T-helper 17 cell (primary cell): ENCODE measurements at regions not wholly inside any gene's neighbourhood (a gene's known extent, or its start where the extent isn't known, plus 50 kb on each side); places are given as distances from the start of the nearest gene placed in this dataset.
"Not testable (repeated sequence)": the region's sequence is repeated elsewhere in the genome, so short reads cannot be mapped to it uniquely, and the experiment has no call there.

ENCODE experiments used
- ATAC-seq: fragments of 150-1000 bp; cut with Tn5 transposase; 2 replicates; pipeline ENCODE4 v1.10.0; 2021; ENCODE audit warnings: mild to moderate bottlenecking, moderate library complexity
- DNase-seq, 3 donors: peaks; one replicate each; pipeline versions ENCODE4 v3.0.0 to v3.0.0-alpha.2; 2020 to 2021
- H3K9me3 ChIP-seq: one replicate; pipeline ENCODE4 v1.7.0; 2013; ENCODE audit warnings: low read length, mild to moderate bottlenecking; ENCODE audit not compliant: control insufficient read depth, poor library complexity, severe bottlenecking
- H3K27ac Mint-ChIP-seq: one replicate; pipeline ENCODE4 v1.8.0; 2022; ENCODE audit warnings: mild to moderate bottlenecking, moderate library complexity, mixed read lengths
- H3K27me3 Mint-ChIP-seq: one replicate; pipeline ENCODE4 v1.8.0; 2022; ENCODE audit warnings: mixed read lengths
- H3K36me3 Mint-ChIP-seq: one replicate; pipeline ENCODE4 v1.8.0; 2022; ENCODE audit warnings: low read depth, mixed read lengths
- H3K4me1 Mint-ChIP-seq: one replicate; pipeline ENCODE4 v1.8.0; 2022; ENCODE audit warnings: mild to moderate bottlenecking, mixed read lengths
- H3K4me3 Mint-ChIP-seq: one replicate; pipeline ENCODE4 v1.8.0; 2022; ENCODE audit warnings: mild to moderate bottlenecking, moderate library complexity, mixed read lengths

DNA sequence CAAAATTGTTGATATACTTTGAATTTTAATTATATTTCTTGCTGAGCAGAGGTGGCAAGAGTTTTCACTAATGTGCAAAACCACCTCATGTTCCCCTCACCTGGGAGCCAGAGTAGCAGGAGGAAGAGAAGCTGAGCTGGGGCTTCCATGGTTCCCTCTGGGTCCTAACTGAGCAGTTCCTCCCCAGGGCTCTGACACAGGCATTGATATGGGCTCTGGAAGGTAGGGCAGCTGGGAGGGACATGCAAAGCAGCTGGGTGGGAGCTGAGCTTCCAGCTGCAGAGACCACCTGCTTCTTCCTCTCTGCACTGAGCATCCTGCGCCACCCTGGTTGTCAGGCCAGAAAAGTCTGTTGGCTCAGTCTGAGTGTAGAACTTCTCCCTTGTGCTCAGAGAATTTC lies 336.1 kb downstream of the RPIA start:
- not testable (repeated sequence) for ATAC-seq, H3K27ac Mint-ChIP-seq, H3K36me3 Mint-ChIP-seq, H3K9me3 ChIP-seq, H3K4me3 Mint-ChIP-seq, H3K4me1 Mint-ChIP-seq, DNase-seq
- peaks cover 24% of the 10 kb centered on the region for H3K27me3 Mint-ChIP-seq

- DNase-seq, H3K27ac Mint-ChIP-seq, ATAC-seq, H3K4me3 Mint-ChIP-seq, H3K9me3 ChIP-seq, H3K36me3 Mint-ChIP-seq, H3K4me1 Mint-ChIP-seq: not testable (repeated sequence)
- peaks cover 24% of the 10 kb centered on the region for H3K27me3 Mint-ChIP-seq
Measured at GRCh38 chr2:89029257-89029656, 337.8 kb downstream of the RPIA start.

GRCh38 chr2:89048138-89049066 lies 356.9 kb downstream of the RPIA start:
- ATAC-seq, H3K4me3 Mint-ChIP-seq, H3K4me1 Mint-ChIP-seq, DNase-seq, H3K9me3 ChIP-seq, H3K36me3 Mint-ChIP-seq, H3K27ac Mint-ChIP-seq, H3K27me3 Mint-ChIP-seq: not testable (repeated sequence)

- DNase-seq, H3K27me3 Mint-ChIP-seq, H3K4me1 Mint-ChIP-seq, ATAC-seq, H3K9me3 ChIP-seq, H3K4me3 Mint-ChIP-seq, H3K27ac Mint-ChIP-seq, H3K36me3 Mint-ChIP-seq: not testable (repeated sequence)
Measured at GRCh38 chr2:89058616-89059015, 367.1 kb downstream of the RPIA start.

GRCh38 chr2:89061174-89061573 lies 369.7 kb downstream of the RPIA start:
- not testable (repeated sequence) for DNase-seq, ATAC-seq, H3K27ac Mint-ChIP-seq, H3K27me3 Mint-ChIP-seq, H3K4me1 Mint-ChIP-seq, H3K4me3 Mint-ChIP-seq, H3K9me3 ChIP-seq, H3K36me3 Mint-ChIP-seq

GRCh38 chr2:89076771-89077170 lies 385.3 kb downstream of the RPIA start:
- not testable (repeated sequence) for DNase-seq, H3K4me3 Mint-ChIP-seq, ATAC-seq, H3K9me3 ChIP-seq, H3K27me3 Mint-ChIP-seq, H3K4me1 Mint-ChIP-seq, H3K36me3 Mint-ChIP-seq, H3K27ac Mint-ChIP-seq

DNA sequence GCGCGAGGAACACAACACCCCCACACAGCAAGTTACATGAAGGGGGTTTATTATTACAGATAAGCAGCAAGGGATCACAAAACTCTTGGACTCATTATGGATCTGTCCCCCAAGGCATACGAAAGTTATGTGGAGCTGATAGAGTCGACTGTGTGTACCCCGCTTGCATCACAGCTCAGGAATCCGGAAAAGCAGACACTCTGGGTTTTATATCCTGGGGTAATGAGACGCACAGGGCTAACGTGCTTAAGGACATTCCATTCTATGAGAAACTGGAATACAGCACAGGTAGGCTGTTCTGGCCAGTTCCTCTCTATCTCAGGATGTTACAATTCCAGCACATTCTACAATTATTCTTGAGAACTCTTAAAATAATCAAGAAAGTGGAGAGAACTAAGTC lies 401.4 kb downstream of the RPIA start:
- not testable (repeated sequence) for H3K9me3 ChIP-seq, H3K4me1 Mint-ChIP-seq, DNase-seq, H3K36me3 Mint-ChIP-seq, H3K27me3 Mint-ChIP-seq, ATAC-seq, H3K4me3 Mint-ChIP-seq, H3K27ac Mint-ChIP-seq

DNA sequence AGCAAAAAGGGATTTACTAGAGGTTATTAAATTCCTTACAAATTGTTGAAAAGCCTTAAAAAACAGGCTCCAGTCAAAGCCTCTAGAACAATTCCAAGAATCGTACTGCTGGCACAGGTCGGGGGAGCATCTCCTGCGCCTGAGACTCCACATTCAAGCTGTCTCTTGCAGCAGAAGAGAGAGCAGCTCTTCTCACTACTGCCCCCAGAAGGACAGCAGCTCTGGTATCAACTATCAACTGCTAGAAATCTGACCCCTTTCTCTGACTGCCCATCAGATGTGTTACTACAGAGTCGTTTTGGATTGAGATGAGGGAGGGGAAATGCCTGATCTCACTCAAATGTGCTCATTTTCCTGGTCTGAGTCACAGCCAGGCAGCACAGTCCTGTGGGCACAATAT lies 403.6 kb downstream of the RPIA start:
- H3K4me3 Mint-ChIP-seq, H3K27ac Mint-ChIP-seq, H3K27me3 Mint-ChIP-seq, H3K9me3 ChIP-seq, DNase-seq, H3K4me1 Mint-ChIP-seq, H3K36me3 Mint-ChIP-seq, ATAC-seq: not testable (repeated sequence)

DNA sequence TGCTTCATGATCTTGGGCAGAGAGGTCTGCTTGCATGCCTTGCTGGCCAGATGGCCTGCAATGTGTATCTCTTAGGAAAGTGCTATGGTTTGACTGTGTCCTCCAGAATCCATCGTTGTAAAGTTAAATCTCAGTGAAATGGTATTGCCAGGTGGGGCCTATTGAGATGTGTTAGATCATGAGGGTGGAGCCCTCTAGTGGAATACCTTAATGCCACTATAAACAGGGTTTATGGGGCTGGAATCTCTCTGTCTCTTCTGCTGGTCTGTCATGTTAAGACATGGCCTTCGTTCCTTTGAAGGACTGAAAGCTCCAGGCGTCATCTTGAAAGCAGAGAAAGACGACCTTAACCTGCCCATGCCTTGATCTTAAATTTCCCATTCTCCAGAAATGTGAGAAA lies 411.1 kb downstream of the RPIA start:
- DNase-seq, H3K4me1 Mint-ChIP-seq, H3K4me3 Mint-ChIP-seq, ATAC-seq, H3K27ac Mint-ChIP-seq, H3K36me3 Mint-ChIP-seq, H3K9me3 ChIP-seq, H3K27me3 Mint-ChIP-seq: not testable (repeated sequence)

DNA sequence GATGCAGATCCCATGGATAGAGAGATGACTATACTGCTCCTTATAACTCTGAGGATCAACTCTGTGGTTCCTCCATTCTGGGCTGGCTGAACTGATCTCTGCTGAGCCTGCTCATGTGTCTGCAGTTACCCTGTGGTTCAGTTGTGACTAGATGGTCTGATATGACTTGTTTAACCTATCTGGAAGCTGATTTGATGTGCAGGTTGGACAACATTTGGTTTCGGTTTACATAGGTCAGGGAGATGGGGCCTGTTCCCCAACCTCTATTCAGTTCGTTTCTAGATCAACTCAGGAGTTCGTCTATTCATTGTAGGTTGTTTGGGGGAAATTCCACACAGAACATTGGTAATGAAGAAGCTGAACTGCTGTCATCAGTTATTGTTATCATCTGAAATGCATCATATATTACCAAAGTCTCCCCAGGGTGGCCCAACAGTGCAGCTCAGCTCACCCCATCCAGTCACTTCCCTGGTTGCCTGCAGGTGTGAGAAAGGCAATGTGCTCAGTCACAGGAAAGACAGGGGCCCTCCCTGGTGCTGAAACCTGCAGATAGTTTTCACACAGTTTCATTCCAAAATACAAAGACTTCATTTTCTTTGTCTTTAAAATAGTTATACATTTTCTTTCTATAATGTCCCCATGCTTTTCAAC lies 415.0 kb downstream of the RPIA start:
- H3K9me3 ChIP-seq, H3K27me3 Mint-ChIP-seq, H3K36me3 Mint-ChIP-seq, ATAC-seq, H3K27ac Mint-ChIP-seq, H3K4me1 Mint-ChIP-seq, H3K4me3 Mint-ChIP-seq, DNase-seq: not testable (repeated sequence)

GRCh38 chr2:89112434-89112833 lies 421.0 kb downstream of the RPIA start:
- not testable (repeated sequence) for H3K36me3 Mint-ChIP-seq, H3K27me3 Mint-ChIP-seq, DNase-seq, H3K4me3 Mint-ChIP-seq, H3K27ac Mint-ChIP-seq, H3K9me3 ChIP-seq, ATAC-seq, H3K4me1 Mint-ChIP-seq

- H3K36me3 Mint-ChIP-seq, ATAC-seq, H3K4me3 Mint-ChIP-seq, DNase-seq, H3K9me3 ChIP-seq, H3K27ac Mint-ChIP-seq, H3K4me1 Mint-ChIP-seq, H3K27me3 Mint-ChIP-seq: not testable (repeated sequence)
Measured at GRCh38 chr2:89113286-89113685, 421.8 kb downstream of the RPIA start.

DNA sequence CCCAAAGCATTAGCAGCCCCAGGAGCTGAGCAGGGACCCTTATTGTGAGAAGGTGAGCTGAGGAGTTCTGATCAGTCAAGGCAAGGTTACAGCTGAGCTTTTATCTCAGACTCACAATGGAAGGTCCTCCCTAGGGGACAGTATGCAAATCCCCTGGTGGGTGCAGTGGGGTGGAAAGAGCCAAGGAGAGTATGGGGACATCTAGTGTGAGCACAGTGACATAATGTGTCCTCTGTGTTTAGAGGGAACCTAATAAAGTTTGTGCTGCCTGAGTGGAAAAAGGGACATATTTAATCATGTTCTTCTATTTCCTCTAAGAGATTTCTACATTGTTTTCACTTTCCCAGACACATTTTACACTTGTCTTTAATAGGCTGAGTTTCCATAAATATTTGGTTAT lies 438.0 kb downstream of the RPIA start:
- peaks cover 14% of the 10 kb centered on the region for H3K27me3 Mint-ChIP-seq
- H3K27ac Mint-ChIP-seq, H3K4me3 Mint-ChIP-seq, DNase-seq, H3K9me3 ChIP-seq, ATAC-seq, H3K4me1 Mint-ChIP-seq, H3K36me3 Mint-ChIP-seq: not testable (repeated sequence)
